HCT116 (cell line): ENCODE measurements at regions not wholly inside any gene's neighbourhood (a gene's known extent, or its start where the extent isn't known, plus 50 kb on each side); places are given as distances from the start of the nearest gene placed in this dataset.

Experiments used
- ATAC-seq: fragments of 200-7000 bp; cut with Tn5 transposase; 2 replicates; pipeline ENCODE4 v1.9.1; 2020; ENCODE audit warnings: mild to moderate bottlenecking, moderate library complexity
- BruUV-seq: library from RNA; stranded (reverse); fragments of 400-500 nt; replicated peaks from 2 replicates; lab custom pipeline; 2021; lab: Mats Ljungman, UMichigan
- CTCF ChIA-PET: fragments of 300-600 bp; sonication (Branson Sonifier 250); formaldehyde crosslinking; loops from one replicate; lab custom pipeline; 2021; ENCODE audit warnings: antibody characterized with exemption; lab: Charles Lee
- POLR2A ChIA-PET: fragments of 300-600, 350-600 bp; sonication (Branson Sonifier 250); formaldehyde crosslinking; loops from one replicate; lab custom pipeline; 2021; ENCODE audit warnings: antibody characterized with exemption; lab: Charles Lee
- RAD21 ChIA-PET, 2 experiments: fragments of 300-600 bp; sonication (Branson Sonifier 250); formaldehyde crosslinking; loops; one replicate each; lab custom pipeline; 2023; ENCODE audit warnings: low total read pairs in 2 of 2; ENCODE audit not compliant: uncharacterized antibody in 2 of 2, unreplicated experiment in 2 of 2, low non-redundant PET in 1 of 2; lab: Charles Lee
- DNase-seq: peaks from one replicate; pipeline ENCODE4 v3.0.0-alpha.2; 2010; ENCODE audit warnings: low read depth, low spot score
- H2AFZ ChIP-seq: fragments of 200-600 bp; shearing (Covaris generic), sonication (generic); 2 replicates; pipeline ENCODE4 v1.6.1; 2017; ENCODE audit warnings: low read depth, mixed run types, mixed read lengths, antibody characterized with exemption, low read length; ENCODE audit not compliant: poor library complexity, severe bottlenecking
- H3K27ac ChIP-seq: 2 replicates; pipeline ENCODE4 v1.5.1; 2012; ENCODE audit warnings: low read depth, low read length
- H3K27me3 ChIP-seq: fragments of 200-600 bp; sonication (generic); 2 replicates; pipeline ENCODE4 v1.6.1; 2016; ENCODE audit warnings: mixed run types, low read length, mixed read lengths; ENCODE audit not compliant: insufficient read depth
- H3K36me3 ChIP-seq, 2 experiments: fragments of 200-500 bp in 1 of 2; fragments of 200-600 bp in 1 of 2; sonication (Bioruptor generic) in 1 of 2; sonication (generic) in 1 of 2; 2 replicates each; pipeline versions ENCODE4 v1.5.1 to v1.6.1; 2014 to 2016; ENCODE audit warnings: low read length in 2 of 2, inconsistent platforms in 1 of 2, mixed read lengths in 1 of 2, mixed run types in 1 of 2; ENCODE audit not compliant: insufficient read depth in 2 of 2, control insufficient read depth in 1 of 2
- H3K4me1 ChIP-seq, 2 experiments: fragments of 200-600 bp in 1 of 2; sonication (generic) in 1 of 2; 2 replicates each; pipeline versions ENCODE4 v1.5.1 to v1.6.1; 2012 to 2017; ENCODE audit warnings: low read length in 2 of 2, inconsistent platforms in 1 of 2, mild to moderate bottlenecking in 1 of 2, mixed read lengths in 1 of 2, mixed run types in 1 of 2, moderate library complexity in 1 of 2; ENCODE audit not compliant: insufficient read depth in 2 of 2, control insufficient read depth in 1 of 2
- H3K4me2 ChIP-seq: fragments of 200-600 bp; sonication (generic); 2 replicates; pipeline ENCODE4 v1.6.1; 2017; ENCODE audit warnings: mixed run types, low read length, mixed read lengths
- H3K4me3 ChIP-seq, 2 experiments: fragments of 200-600 bp in 1 of 2; sonication (generic) in 1 of 2; replicated peaks in 1 of 2; 2 replicates each; pipeline ENCODE4 v1.5.1; 2011 to 2016; ENCODE audit warnings: low read length in 2 of 2, control low read depth in 1 of 2, low read depth in 1 of 2, mild to moderate bottlenecking in 1 of 2, mixed read lengths in 1 of 2, mixed run types in 1 of 2
- H3K79me2 ChIP-seq: fragments of 200-600 bp; sonication (generic); 2 replicates; pipeline ENCODE4 v1.6.1; 2017; ENCODE audit warnings: mild to moderate bottlenecking, mixed run types, low read length, moderate library complexity, mixed read lengths; ENCODE audit not compliant: insufficient read depth
- H3K9ac ChIP-seq: fragments of 200-600 bp; sonication (generic); 2 replicates; pipeline ENCODE4 v1.6.1; 2016; ENCODE audit warnings: low read length, mixed read lengths
- H3K9me2 ChIP-seq: fragments of 200-600 bp; sonication (generic), shearing (Covaris generic); 2 replicates; pipeline ENCODE4 v1.6.1; 2017; ENCODE audit warnings: mixed run types, mild to moderate bottlenecking, moderate library complexity; ENCODE audit not compliant: insufficient read depth
- H3K9me3 ChIP-seq, 2 experiments: fragments of 200-500 bp in 1 of 2; fragments of 200-600 bp in 1 of 2; sonication (Bioruptor generic) in 1 of 2; sonication (generic) in 1 of 2; 2 replicates each; pipeline ENCODE4 v1.6.1; 2014 to 2017; ENCODE audit warnings: low read length in 2 of 2, mixed read lengths in 2 of 2, inconsistent platforms in 1 of 2, low read depth in 1 of 2, mild to moderate bottlenecking in 1 of 2, mixed run types in 1 of 2, moderate library complexity in 1 of 2; ENCODE audit not compliant: control insufficient read depth in 1 of 2, insufficient read depth in 1 of 2
- H4K20me1 ChIP-seq: fragments of 200-600 bp; sonication (generic), shearing (Covaris generic); 2 replicates; pipeline ENCODE4 v1.6.1; 2017; ENCODE audit warnings: mixed run types, mild to moderate bottlenecking, moderate library complexity; ENCODE audit not compliant: insufficient read depth
- CBX3 ChIP-seq: IDR thresholded peaks from 2 replicates; pipeline ENCODE4 v1.6.1; 2012; ENCODE audit warnings: low read depth
- CEBPB ChIP-seq: IDR thresholded peaks from 2 replicates; pipeline ENCODE4 v1.6.1; 2012; ENCODE audit warnings: low read depth
- EGR1 ChIP-seq: IDR thresholded peaks from 2 replicates; pipeline ENCODE4 v1.6.1; 2012; ENCODE audit warnings: low read depth
- EZH2 ChIP-seq: fragments of 200-600 bp; sonication (generic); IDR thresholded peaks from 2 replicates; pipeline ENCODE4 v1.6.1; 2017; ENCODE audit warnings: antibody characterized with exemption, mixed run types
- EZH2phosphoT487 ChIP-seq: fragments of 200-600 bp; IDR thresholded peaks from 2 replicates; pipeline ENCODE4 v1.6.1; 2018; ENCODE audit warnings: antibody characterized with exemption, borderline replicate concordance
- FOSL1 ChIP-seq: IDR thresholded peaks from 2 replicates; pipeline ENCODE4 v1.6.1; 2012; ENCODE audit warnings: low read depth
- JUND ChIP-seq: IDR thresholded peaks from 2 replicates; pipeline ENCODE4 v1.6.1; 2012
- POLR2A ChIP-seq: IDR thresholded peaks from 2 replicates; pipeline ENCODE4 v1.7.0; 2011; ENCODE audit warnings: borderline replicate concordance; ENCODE audit not compliant: insufficient read depth, insufficient read length; ENCODE audit errors: extremely low read depth
- RAD21 ChIP-seq: IDR thresholded peaks from 2 replicates; pipeline ENCODE4 v1.6.1; 2012; ENCODE audit warnings: low read depth, mild to moderate bottlenecking
- SP1 ChIP-seq: IDR thresholded peaks from 2 replicates; pipeline ENCODE4 v1.6.1; 2012; ENCODE audit warnings: low read depth
- SRF ChIP-seq: IDR thresholded peaks from 2 replicates; pipeline ENCODE4 v1.6.1; 2012; ENCODE audit warnings: low read depth
- TCF7L2 ChIP-seq: IDR thresholded peaks from 2 replicates; pipeline ENCODE4 v1.7.0; 2011; ENCODE audit warnings: borderline replicate concordance, inconsistent platforms; ENCODE audit not compliant: insufficient read depth, insufficient read length; ENCODE audit errors: extremely low read depth
- YY1 ChIP-seq: IDR thresholded peaks from 2 replicates; pipeline ENCODE4 v1.6.1; 2011; ENCODE audit warnings: low read length, low read depth, moderate library complexity, mild to moderate bottlenecking; ENCODE audit not compliant: insufficient replicate concordance; ENCODE audit errors: extremely low read depth
- ZFX ChIP-seq: fragments of 450-650 bp; IDR thresholded peaks from 2 replicates; pipeline ENCODE4 v1.6.1; 2017
- ZNF274 ChIP-seq: fragments of 200-500 bp; sonication (Bioruptor generic); IDR thresholded peaks from 2 replicates; pipeline ENCODE4 v1.6.1; 2014; ENCODE audit warnings: mild to moderate bottlenecking, low read depth, low read length, inconsistent platforms
- intact Hi-C: fragments of 100-400 bp; cut with micrococcal nuclease; formaldehyde crosslinking; loops from 2 replicates; pipeline ENCODE4 v1.10.0; 2022
- TF ChIP-seq, protein P1 (sequence below): IDR thresholded peaks from 2 replicates; pipeline ENCODE4 v1.6.1; 2012
- TF ChIP-seq, protein P2 (sequence below): IDR thresholded peaks from 2 replicates; pipeline ENCODE4 v1.6.1; 2012; ENCODE audit warnings: low read depth
- TF ChIP-seq, protein P3 (sequence below), 3 experiments: fragments of 200-600 bp in 1 of 3; sonication (generic) in 1 of 3; IDR thresholded peaks in 2 of 3; conservative IDR thresholded peaks in 1 of 3; 2 replicates each; pipeline ENCODE4 v1.5.1; 2012 to 2017; ENCODE audit warnings: low read depth in 2 of 3, low read length in 2 of 3, antibody characterized with exemption in 1 of 3, borderline replicate concordance in 1 of 3, control low read depth in 1 of 3, mild to moderate bottlenecking in 1 of 3, mixed read lengths in 1 of 3, mixed run types in 1 of 3, moderate library complexity in 1 of 3; ENCODE audit not compliant: insufficient read depth in 1 of 3

DNA sequence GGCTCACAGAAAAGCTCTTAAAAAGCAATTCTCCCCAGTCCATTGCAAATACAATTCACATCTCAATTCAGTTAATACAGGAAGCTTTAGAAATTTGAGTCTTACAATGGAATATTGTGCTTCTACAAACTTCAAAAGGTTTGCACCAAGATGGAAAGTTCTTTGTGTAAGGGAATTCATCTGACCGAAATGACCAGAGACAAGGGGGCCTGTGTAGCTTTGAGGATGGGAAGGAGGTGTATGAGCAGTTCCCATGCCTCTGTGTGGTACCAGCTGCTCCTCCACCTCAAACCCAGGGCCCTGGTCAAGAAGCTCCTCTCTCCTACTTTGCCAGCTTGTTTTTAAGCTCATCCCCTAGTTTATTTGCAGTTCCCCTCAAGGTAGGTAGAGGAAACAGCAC is 312.8 kb upstream of the PKDCC start:
- Histone ChIP-seq H3K4me3 (no peak overlapping the region), H2AFZ (no peak overlapping the region), H3K27ac (no peak overlapping the region), H3K4me2 (no peak overlapping the region), H3K9me2 (no peaks in the 10 kb centered on the region), H3K27me3 (peaks cover 53% of the 10 kb centered on the region), H3K79me2 (no peaks in the 10 kb centered on the region), H3K4me1 (no peaks in the 10 kb centered on the region), H3K36me3 (no peaks in the 10 kb centered on the region), H3K9ac (no peak overlapping the region), H4K20me1 (no peaks in the 10 kb centered on the region), H3K9me3 (no peaks in the 10 kb centered on the region)
- no peak for TF ChIP-seq EGR1
- no peak for TF ChIP-seq YY1
- no peak for TF ChIP-seq SP1
- no peak for TF ChIP-seq ZFX
- TF ChIP-seq RAD21: no peak
- intact Hi-C loops: no loop called here
- ATAC-seq (no peak), DNase-seq (no peak)
- ChIA-PET CTCF (no interaction called here), POLR2A (no interaction called here), RAD21 (no interaction called here)
- no TSS peak for BruUV-seq

DNA sequence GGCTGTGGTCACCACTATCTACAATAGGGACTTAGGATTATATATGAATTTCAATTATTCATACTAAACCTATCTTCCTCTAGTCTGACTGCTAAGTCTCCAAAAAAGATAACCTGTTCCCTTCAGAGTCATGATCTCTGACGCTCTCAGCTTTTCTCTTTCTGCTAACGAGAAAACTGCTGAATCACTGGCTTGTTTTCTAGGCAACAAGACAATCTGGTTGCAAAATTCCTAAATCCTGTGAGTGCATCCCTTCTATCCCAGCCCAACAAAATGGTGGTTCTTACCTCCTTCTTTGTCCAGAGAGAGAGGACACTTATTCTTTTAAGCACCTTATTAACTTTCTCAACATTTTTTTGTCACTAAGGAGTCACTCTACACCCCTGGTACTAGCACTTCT is 312.3 kb upstream of the PKDCC start:
- intact Hi-C loops: no loop called here
- no peaks in the 10 kb centered on the region for H4K20me1 ChIP-seq
- H3K79me2 ChIP-seq: no peaks in the 10 kb centered on the region
- H2AFZ ChIP-seq: no peak overlapping the region
- H3K4me1 ChIP-seq: no peaks in the 10 kb centered on the region
- DNase-seq (no peak), ATAC-seq (no peak)
- ChIA-PET RAD21 (no interaction called here), POLR2A (no interaction called here), CTCF (no interaction called here)
- H3K9me2 ChIP-seq: no peaks in the 10 kb centered on the region
- no TSS peak for BruUV-seq
- TF ChIP-seq, protein P1, sequence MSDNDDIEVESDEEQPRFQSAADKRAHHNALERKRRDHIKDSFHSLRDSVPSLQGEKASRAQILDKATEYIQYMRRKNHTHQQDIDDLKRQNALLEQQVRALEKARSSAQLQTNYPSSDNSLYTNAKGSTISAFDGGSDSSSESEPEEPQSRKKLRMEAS: no peak
- TF ChIP-seq JUND (no peak), EZH2 (no peak), TCF7L2 (no peak), POLR2A (no peak), SRF (no peak), CEBPB (no peak), FOSL1 (no peak), ZFX (no peak), CBX3 (no peak), ZNF274 (no peak), EZH2phosphoT487 (no peak)
- TF ChIP-seq, protein P2, sequence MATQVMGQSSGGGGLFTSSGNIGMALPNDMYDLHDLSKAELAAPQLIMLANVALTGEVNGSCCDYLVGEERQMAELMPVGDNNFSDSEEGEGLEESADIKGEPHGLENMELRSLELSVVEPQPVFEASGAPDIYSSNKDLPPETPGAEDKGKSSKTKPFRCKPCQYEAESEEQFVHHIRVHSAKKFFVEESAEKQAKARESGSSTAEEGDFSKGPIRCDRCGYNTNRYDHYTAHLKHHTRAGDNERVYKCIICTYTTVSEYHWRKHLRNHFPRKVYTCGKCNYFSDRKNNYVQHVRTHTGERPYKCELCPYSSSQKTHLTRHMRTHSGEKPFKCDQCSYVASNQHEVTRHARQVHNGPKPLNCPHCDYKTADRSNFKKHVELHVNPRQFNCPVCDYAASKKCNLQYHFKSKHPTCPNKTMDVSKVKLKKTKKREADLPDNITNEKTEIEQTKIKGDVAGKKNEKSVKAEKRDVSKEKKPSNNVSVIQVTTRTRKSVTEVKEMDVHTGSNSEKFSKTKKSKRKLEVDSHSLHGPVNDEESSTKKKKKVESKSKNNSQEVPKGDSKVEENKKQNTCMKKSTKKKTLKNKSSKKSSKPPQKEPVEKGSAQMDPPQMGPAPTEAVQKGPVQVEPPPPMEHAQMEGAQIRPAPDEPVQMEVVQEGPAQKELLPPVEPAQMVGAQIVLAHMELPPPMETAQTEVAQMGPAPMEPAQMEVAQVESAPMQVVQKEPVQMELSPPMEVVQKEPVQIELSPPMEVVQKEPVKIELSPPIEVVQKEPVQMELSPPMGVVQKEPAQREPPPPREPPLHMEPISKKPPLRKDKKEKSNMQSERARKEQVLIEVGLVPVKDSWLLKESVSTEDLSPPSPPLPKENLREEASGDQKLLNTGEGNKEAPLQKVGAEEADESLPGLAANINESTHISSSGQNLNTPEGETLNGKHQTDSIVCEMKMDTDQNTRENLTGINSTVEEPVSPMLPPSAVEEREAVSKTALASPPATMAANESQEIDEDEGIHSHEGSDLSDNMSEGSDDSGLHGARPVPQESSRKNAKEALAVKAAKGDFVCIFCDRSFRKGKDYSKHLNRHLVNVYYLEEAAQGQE: no peak
- TF ChIP-seq, protein P3, sequence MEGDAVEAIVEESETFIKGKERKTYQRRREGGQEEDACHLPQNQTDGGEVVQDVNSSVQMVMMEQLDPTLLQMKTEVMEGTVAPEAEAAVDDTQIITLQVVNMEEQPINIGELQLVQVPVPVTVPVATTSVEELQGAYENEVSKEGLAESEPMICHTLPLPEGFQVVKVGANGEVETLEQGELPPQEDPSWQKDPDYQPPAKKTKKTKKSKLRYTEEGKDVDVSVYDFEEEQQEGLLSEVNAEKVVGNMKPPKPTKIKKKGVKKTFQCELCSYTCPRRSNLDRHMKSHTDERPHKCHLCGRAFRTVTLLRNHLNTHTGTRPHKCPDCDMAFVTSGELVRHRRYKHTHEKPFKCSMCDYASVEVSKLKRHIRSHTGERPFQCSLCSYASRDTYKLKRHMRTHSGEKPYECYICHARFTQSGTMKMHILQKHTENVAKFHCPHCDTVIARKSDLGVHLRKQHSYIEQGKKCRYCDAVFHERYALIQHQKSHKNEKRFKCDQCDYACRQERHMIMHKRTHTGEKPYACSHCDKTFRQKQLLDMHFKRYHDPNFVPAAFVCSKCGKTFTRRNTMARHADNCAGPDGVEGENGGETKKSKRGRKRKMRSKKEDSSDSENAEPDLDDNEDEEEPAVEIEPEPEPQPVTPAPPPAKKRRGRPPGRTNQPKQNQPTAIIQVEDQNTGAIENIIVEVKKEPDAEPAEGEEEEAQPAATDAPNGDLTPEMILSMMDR (IDR thresholded peaks at IDR 0.05 in 2 of 3, conservative IDR thresholded peaks at IDR 0.05 in 1 of 3; ENCODE audit: borderline replicate concordance in 1 of 3, insufficient read depth in 1 of 3, low read depth in 2 of 3, low read length in 2 of 3): no peak
- H3K9me3 ChIP-seq: no peaks in the 10 kb centered on the region
- no peak overlapping the region for H3K9ac ChIP-seq
- H3K27ac ChIP-seq: no peak overlapping the region
- no peak overlapping the region for H3K4me3 ChIP-seq
- H3K4me2 ChIP-seq: no peak overlapping the region
- peaks cover 48% of the 10 kb centered on the region for H3K27me3 ChIP-seq
- H3K36me3 ChIP-seq: no peaks in the 10 kb centered on the region
